H1 (cell line): ENCODE measurements at regions not wholly inside any gene's neighbourhood (a gene's known extent, or its start where the extent isn't known, plus 50 kb on each side); places are given as distances from the start of the nearest gene placed in this dataset.

Experiments used
- ATF2 ChIP-seq: IDR thresholded peaks from 2 replicates; pipeline ENCODE4 v1.6.1; 2012; ENCODE audit warnings: low read length, inconsistent platforms
- CHD2 ChIP-seq: IDR thresholded peaks from 2 replicates; pipeline ENCODE4 v1.6.1; 2012; ENCODE audit warnings: low read length, improper control_type of control experiment
- CREB1 ChIP-seq: IDR thresholded peaks from 2 replicates; pipeline ENCODE4 v1.6.1; 2012; ENCODE audit warnings: inconsistent platforms
- CTCF ChIP-seq, 3 experiments: IDR thresholded peaks; 1 replicate in 2 of 3; 2 replicates in 1 of 3; pipeline versions ENCODE4 v1.5.1 to v1.6.1; 2011; ENCODE audit warnings: low read length in 3 of 3, mild to moderate bottlenecking in 3 of 3, inconsistent platforms in 2 of 3, low read depth in 1 of 3, moderate library complexity in 1 of 3; ENCODE audit not compliant: insufficient read depth in 1 of 3; ENCODE audit errors: control extremely low read depth in 1 of 3
- EGR1 ChIP-seq: IDR thresholded peaks from 2 replicates; pipeline ENCODE4 v1.6.1; 2011; ENCODE audit warnings: low read depth, low read length, borderline replicate concordance
- EZH2 ChIP-seq: fragments of 200-600 bp; sonication (generic); IDR thresholded peaks from 2 replicates; pipeline ENCODE4 v1.7.1; 2012; ENCODE audit warnings: low read depth, mild to moderate bottlenecking, moderate library complexity, low read length, inconsistent platforms; ENCODE audit not compliant: severe bottlenecking
- GABPA ChIP-seq: IDR thresholded peaks from 2 replicates; pipeline ENCODE4 v1.6.1; 2011; ENCODE audit warnings: mild to moderate bottlenecking, low read length, moderate library complexity, borderline replicate concordance; ENCODE audit not compliant: insufficient read depth
- JUND ChIP-seq: IDR thresholded peaks from 2 replicates; pipeline ENCODE4 v1.6.1; 2011; ENCODE audit warnings: mild to moderate bottlenecking, improper control_type of control experiment, low read length
- MAX ChIP-seq: IDR thresholded peaks from 2 replicates; pipeline ENCODE4 v1.6.1; 2012; ENCODE audit warnings: inconsistent platforms
- POLR2A ChIP-seq, 2 experiments: IDR thresholded peaks; 1 replicate in 1 of 2; 2 replicates in 1 of 2; pipeline ENCODE4 v1.6.1; 2011; ENCODE audit warnings: low read depth in 2 of 2, low read length in 2 of 2, mild to moderate bottlenecking in 2 of 2; ENCODE audit errors: control extremely low read depth in 1 of 2
- RFX5 ChIP-seq: IDR thresholded peaks from 2 replicates; pipeline ENCODE4 v1.6.1; 2011; ENCODE audit warnings: low read depth, low read length, improper control_type of control experiment, borderline replicate concordance
- TCF12 ChIP-seq: IDR thresholded peaks from 2 replicates; pipeline ENCODE4 v1.6.1; 2011; ENCODE audit warnings: low read depth, mild to moderate bottlenecking, low read length

- TF ChIP-seq CTCF (IDR thresholded peaks at IDR 0.05; ENCODE audit: control extremely low read depth in 1 of 3, insufficient read depth in 1 of 3, low read depth in 1 of 3, low read length in 3 of 3), result no peak
- TF ChIP-seq MAX, result no peak
- TF ChIP-seq RFX5, result no peak
- TF ChIP-seq ATF2, result no peak
- TF ChIP-seq EZH2, result no peak
- TF ChIP-seq EGR1, result no peak
- no peak for TF ChIP-seq JUND
- TF ChIP-seq GABPA, result no peak
- TF ChIP-seq CHD2, result no peak
- TF ChIP-seq POLR2A (IDR thresholded peaks at IDR 0.05; ENCODE audit: control extremely low read depth in 1 of 2, low read depth in 2 of 2, low read length in 2 of 2), result no peak
- no peak for TF ChIP-seq TCF12
- no peak for TF ChIP-seq CREB1
Observed at GRCh38 chr6:164640956-164641355, 668.4 kb downstream of the C6orf118 start.
